HUES48 (cell line): ENCODE measurements at regions not wholly inside any gene's neighbourhood (a gene's known extent, or its start where the extent isn't known, plus 50 kb on each side); places are given as distances from the start of the nearest gene placed in this dataset.
"Not testable (repeated sequence)": the region's sequence is repeated elsewhere in the genome, so short reads cannot be mapped to it uniquely, and the experiment has no call there.

Experiments
- H3K27ac ChIP-seq: one replicate; pipeline ENCODE4 v1.7.0; 2013; ENCODE audit warnings: low read depth, low read length, inconsistent platforms
- H3K27me3 ChIP-seq: 2 replicates; pipeline ENCODE4 v1.6.1; 2013; ENCODE audit warnings: mild to moderate bottlenecking, low read length; ENCODE audit not compliant: control insufficient read depth, insufficient read depth
- H3K36me3 ChIP-seq: 2 replicates; pipeline ENCODE4 v1.6.1; 2013; ENCODE audit warnings: low read length; ENCODE audit not compliant: control insufficient read depth, insufficient read depth
- H3K4me1 ChIP-seq: 2 replicates; pipeline ENCODE4 v1.6.1; 2013; ENCODE audit warnings: mild to moderate bottlenecking, low read length; ENCODE audit not compliant: control insufficient read depth, insufficient read depth
- H3K4me3 ChIP-seq: 2 replicates; pipeline ENCODE4 v1.5.1; 2013; ENCODE audit warnings: mild to moderate bottlenecking, low read depth, low read length
- H3K9ac ChIP-seq: 2 replicates; pipeline ENCODE4 v1.6.1; 2013; ENCODE audit warnings: mild to moderate bottlenecking, low read depth, low read length, moderate library complexity
- H3K9me3 ChIP-seq: 2 replicates; pipeline ENCODE4 v1.6.1; 2013; ENCODE audit warnings: low read length; ENCODE audit not compliant: control insufficient read depth, insufficient read depth

DNA sequence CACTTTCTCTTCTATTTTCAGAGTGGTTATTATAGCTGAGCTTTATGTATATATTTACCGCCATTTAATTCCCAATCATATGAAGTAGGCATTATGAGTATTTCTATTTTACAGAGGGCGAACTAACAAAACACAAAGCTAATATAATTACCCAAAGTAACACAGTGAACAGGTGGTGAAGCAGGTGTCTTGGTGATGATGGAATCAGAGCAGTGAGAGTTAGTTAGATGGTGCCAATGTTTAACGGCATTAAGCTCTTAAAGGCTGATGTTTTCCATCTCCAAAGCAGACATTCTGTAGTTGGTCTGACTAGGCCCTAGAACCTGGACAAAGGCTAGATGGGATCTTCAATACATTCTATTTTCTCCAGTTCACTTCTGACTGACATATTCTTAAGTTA lies 551.1 kb upstream of the SYNCRIP start:
- H3K36me3 ChIP-seq: no peaks in the 10 kb centered on the region
- no peak overlapping the region for H3K4me3 ChIP-seq
- H3K27me3 ChIP-seq: no peaks in the 10 kb centered on the region
- H3K27ac ChIP-seq: no peak overlapping the region
- no peak overlapping the region for H3K9ac ChIP-seq
- H3K4me1 ChIP-seq: peaks cover 12% of the 10 kb centered on the region; the same call in 1 of the 2 replicates
- H3K9me3 ChIP-seq: no peaks in the 10 kb centered on the region

DNA sequence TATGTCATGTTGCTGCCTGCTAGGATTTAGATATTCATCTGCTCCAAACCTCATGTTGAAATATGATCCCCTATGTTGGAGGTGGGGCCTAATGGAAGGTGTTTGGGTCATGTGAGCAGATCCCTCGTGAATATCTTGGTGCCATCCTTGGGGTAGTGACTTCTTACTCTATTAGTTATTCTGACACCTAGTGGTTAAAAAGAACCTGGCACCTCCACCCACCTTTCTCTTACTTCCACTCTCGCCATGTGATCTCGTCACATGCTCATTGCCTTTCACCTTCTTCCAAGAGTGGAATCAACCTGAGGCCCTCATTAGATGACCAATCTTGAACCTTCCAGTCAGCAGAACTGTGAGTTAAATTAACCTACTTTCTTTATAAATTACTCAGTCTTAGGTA lies 549.4 kb upstream of the SYNCRIP start:
- no peaks in the 10 kb centered on the region for H3K36me3 ChIP-seq

DNA sequence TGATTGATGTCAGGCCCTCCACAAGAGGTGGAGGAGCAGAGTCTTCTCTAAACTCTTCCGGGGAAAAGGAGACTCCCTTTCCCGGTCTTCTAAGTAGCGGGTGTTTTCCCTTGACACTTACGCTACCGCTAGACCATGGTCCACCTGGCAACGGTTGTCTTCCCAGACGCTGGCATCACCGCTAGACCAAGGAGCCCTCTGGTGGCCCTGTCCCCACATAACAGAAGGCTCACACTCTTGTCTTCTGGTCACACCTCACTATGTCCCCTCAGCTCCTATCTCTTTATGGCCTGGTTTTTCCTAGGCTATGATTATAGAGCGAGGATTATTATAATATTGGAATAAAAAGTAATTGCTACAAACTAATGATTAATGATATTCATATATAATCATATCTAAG lies 532.5 kb upstream of the SYNCRIP start:
- H3K27ac ChIP-seq, H3K9ac ChIP-seq, H3K27me3 ChIP-seq, H3K9me3 ChIP-seq, H3K4me1 ChIP-seq, H3K36me3 ChIP-seq, H3K4me3 ChIP-seq: not testable (repeated sequence)

More for the DNA sequence above, 549.4 kb upstream of the SYNCRIP start:
- Histone ChIP-seq H3K27ac (no peak overlapping the region), H3K4me1 (peaks cover 12% of the 10 kb centered on the region; the same call in 1 of the 2 replicates), H3K9me3 (no peaks in the 10 kb centered on the region), H3K4me3 (no peak overlapping the region), H3K27me3 (no peaks in the 10 kb centered on the region), H3K9ac (no peak overlapping the region)

DNA sequence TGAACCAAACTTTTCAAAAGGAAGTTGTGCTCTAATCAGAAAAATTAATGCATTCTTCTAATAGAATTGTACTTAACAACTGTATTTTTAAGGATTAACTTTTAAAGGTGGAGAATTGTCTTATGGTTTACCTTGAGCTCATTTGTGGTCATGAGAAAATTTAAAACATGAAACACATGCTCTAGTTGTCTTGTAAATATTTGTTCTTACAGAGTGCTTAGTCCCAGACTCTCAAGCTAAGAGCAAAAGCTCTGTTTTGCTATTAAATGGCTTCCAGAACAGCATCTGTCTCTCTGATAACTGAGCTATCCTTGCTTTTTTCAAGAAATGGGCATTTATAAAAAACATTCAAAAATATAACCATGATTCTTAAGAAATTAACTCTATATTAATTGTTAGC lies 512.2 kb upstream of the SYNCRIP start:
- Histone ChIP-seq H3K27ac (no peak overlapping the region), H3K4me3 (no peak overlapping the region), H3K4me1 (peaks cover 7% of the 10 kb centered on the region; the same call in 1 of the 2 replicates), H3K9ac (no peak overlapping the region), H3K27me3 (no peaks in the 10 kb centered on the region), H3K36me3 (no peaks in the 10 kb centered on the region), H3K9me3 (no peaks in the 10 kb centered on the region)

DNA sequence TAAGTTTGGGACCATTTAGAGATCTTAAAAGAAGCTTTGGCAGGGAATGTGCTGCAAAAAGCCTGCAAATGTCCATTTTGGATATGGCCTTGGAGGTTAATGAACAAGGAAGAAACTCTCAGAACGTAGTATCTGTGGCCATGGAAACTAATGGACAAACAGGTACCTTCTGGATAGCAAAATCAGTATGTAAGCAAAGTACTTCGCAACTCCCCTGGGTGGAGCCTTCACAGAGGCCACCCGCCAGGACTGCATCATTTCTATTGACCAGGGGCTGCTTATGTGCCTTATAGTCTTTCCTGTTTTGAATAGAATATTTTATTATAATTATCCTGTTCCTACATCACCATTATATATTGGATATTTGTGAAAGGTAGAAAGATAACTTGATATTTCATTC lies 510.8 kb upstream of the SYNCRIP start:
- peaks cover 9% of the 10 kb centered on the region for H3K27me3 ChIP-seq
- no peaks in the 10 kb centered on the region for H3K9me3 ChIP-seq
- no peak overlapping the region for H3K9ac ChIP-seq
- H3K4me1 ChIP-seq: peaks cover 7% of the 10 kb centered on the region; the same call in 1 of the 2 replicates
- no peaks in the 10 kb centered on the region for H3K36me3 ChIP-seq
- H3K4me3 ChIP-seq: no peak overlapping the region
- no peak overlapping the region for H3K27ac ChIP-seq

DNA sequence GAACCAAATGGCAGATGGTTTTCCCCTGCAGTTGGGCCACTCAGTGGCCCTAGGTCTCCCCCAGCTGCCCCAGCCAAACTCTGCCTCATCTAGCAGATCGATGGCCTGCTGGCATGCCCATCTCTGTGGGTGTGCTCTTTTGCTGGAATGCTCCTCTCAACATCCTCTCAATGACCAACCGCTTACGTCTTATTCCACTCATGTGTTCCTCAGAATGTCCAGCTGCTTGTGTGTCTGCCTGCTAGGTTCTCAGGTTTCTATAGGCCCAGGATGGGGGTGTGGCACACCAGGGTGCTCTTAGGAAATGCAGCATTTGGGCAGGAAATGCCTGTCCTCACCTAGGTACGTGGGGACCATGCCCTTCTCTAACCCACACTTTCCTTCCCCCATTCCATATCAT lies 509.9 kb upstream of the SYNCRIP start:
- Histone ChIP-seq H3K9ac (no peak overlapping the region), H3K36me3 (no peaks in the 10 kb centered on the region), H3K27me3 (peaks cover 13% of the 10 kb centered on the region), H3K27ac (no peak overlapping the region), H3K4me1 (peaks cover 7% of the 10 kb centered on the region; the same call in 1 of the 2 replicates), H3K4me3 (no peak overlapping the region), H3K9me3 (no peaks in the 10 kb centered on the region)

DNA sequence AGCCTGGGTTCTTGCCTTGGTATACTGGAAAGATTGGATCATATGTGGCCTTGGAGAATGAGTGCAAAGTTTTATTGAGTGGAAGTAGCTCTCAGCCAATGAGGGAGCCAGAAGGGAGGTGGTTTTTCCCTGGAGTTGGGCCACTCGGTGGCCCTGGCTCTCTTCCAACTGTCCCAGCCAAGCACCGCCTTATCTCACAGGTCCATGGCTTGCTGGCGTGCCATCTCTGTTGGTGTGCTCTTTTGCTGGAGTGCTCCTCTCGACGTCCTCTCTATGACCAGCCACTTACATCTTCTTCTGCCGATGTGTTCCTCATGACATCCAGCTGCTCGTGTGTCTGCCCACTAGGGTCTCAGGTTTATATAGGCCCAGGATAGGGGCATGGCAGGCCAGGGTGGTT lies 505.9 kb upstream of the SYNCRIP start:
- no peak overlapping the region for H3K27ac ChIP-seq
- no peak overlapping the region for H3K9ac ChIP-seq
- no peak overlapping the region for H3K4me3 ChIP-seq
- peaks cover 7% of the 10 kb centered on the region; the same call in 1 of the 2 replicates for H3K4me1 ChIP-seq
- H3K9me3 ChIP-seq: no peaks in the 10 kb centered on the region
- H3K36me3 ChIP-seq: no peaks in the 10 kb centered on the region
- peaks cover 26% of the 10 kb centered on the region for H3K27me3 ChIP-seq

DNA sequence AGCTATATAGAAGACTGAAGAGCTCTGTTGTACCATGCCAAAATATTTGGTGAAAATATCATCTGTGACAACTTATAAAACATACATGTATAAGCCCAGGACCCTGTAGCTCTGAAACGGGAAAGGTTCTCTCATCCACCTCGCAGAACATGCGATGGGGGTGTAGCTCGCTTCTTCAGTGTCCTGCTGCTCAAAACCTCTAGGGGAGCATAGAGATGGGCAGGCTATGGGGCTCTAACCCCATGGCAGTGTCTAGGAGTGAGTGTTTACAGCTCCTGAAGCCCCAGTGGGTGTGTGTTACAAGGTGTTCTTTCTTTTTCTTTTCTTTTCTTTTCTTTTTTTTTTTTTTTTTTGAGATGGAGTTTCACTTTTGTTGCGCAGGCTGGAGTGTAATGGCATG lies 505.2 kb upstream of the SYNCRIP start:
- no peak overlapping the region for H3K27ac ChIP-seq
- H3K9me3 ChIP-seq: no peaks in the 10 kb centered on the region
- H3K4me1 ChIP-seq: peaks cover 6% of the 10 kb centered on the region; the same call in 1 of the 2 replicates
- no peak overlapping the region for H3K9ac ChIP-seq
- H3K27me3 ChIP-seq: peaks cover 26% of the 10 kb centered on the region
- no peak overlapping the region for H3K4me3 ChIP-seq
- H3K36me3 ChIP-seq: no peaks in the 10 kb centered on the region

DNA sequence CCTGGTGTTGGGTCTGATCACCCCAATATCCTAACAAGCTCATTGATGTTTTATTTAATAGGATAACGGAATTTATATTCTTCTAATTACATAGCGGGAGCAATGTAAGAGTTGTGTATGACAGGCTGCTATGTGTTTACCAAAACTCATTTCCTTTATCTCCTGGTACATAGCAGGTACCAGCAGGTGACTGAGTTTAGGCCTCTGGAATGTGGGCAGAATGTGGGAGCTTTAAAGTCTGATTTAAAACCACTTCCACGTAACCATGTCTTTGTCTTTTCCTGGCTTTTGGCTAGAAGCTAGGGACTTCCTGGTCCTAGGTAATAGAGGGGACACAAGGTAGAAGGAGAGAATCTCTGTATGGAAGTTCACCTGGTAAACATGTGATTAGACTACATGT lies 504.6 kb upstream of the SYNCRIP start:
- H3K4me3 ChIP-seq: no peak overlapping the region

DNA sequence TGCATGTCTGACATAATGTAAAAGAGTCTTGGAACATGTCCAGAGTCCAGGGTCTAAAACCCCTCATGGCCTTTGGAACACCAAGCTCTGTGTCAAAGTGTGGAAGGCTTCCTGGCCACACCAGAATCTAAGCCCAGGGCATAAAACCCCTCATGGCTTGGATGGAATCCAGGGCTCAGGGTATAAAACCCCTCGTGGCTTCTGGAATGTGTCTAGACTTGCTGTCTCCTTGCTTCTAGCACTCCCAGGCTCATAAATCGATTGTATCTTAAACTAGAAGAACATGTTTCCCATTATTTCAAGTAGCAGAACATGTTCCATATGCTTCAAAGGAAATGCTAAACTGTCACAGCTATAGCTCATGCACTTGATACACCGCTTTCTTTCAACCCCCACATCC lies 504.1 kb upstream of the SYNCRIP start:
- H3K27me3 ChIP-seq: peaks cover 26% of the 10 kb centered on the region
- H3K4me3 ChIP-seq, H3K9me3 ChIP-seq, H3K36me3 ChIP-seq, H3K9ac ChIP-seq, H3K27ac ChIP-seq, H3K4me1 ChIP-seq: not testable (repeated sequence)

More for the DNA sequence above, 504.6 kb upstream of the SYNCRIP start:
- Histone ChIP-seq H3K27me3 (peaks cover 26% of the 10 kb centered on the region), H3K27ac (no peak overlapping the region), H3K4me1 (peaks cover under 1% of the 10 kb centered on the region; the same call in 1 of the 2 replicates), H3K9ac (no peak overlapping the region), H3K9me3 (no peaks in the 10 kb centered on the region), H3K36me3 (no peaks in the 10 kb centered on the region)

DNA sequence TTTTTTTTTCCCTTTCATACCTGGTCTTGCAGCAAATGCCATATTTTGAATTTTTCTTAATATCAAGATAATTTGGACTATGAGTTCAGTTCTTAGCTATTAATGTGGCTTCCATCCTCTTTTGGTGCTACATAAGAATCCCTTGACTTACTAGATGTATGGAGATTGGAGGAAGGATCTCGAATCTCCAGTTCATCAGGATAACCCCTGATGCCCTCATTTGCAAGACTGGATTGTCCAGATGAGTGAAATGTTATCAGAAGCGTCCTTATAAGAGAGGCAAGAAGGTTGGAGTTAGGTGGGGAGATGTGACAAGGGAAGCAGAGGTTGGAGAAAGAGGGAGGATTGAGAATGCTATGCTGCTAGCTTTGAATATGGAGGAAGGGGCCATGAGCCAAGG lies 499.6 kb upstream of the SYNCRIP start:
- Histone ChIP-seq H3K9ac (no peak overlapping the region), H3K36me3 (no peaks in the 10 kb centered on the region), H3K27me3 (peaks cover 11% of the 10 kb centered on the region; the same call in 1 of the 2 replicates), H3K4me1 (no peaks in the 10 kb centered on the region), H3K27ac (no peak overlapping the region), H3K9me3 (no peaks in the 10 kb centered on the region), H3K4me3 (no peak overlapping the region)
